CD4-positive, alpha-beta T cell treated with Interleukin-2 at 100 ng/mL for 4 hours (primary cell): ENCODE measurements at regions not wholly inside any gene's neighbourhood (a gene's known extent, or its start where the extent isn't known, plus 50 kb on each side); places are given as distances from the start of the nearest gene placed in this dataset.
"Not testable (repeated sequence)": the region's sequence is repeated elsewhere in the genome, so short reads cannot be mapped to it uniquely, and the experiment has no call there.

ENCODE experiments used
- DNase-seq: peaks from one replicate; pipeline ENCODE4 v3.0.0-alpha.2; 2020; ENCODE audit warnings: low spot score

GRCh38 chr15:59896663-59897074 lies 107.4 kb upstream of the FOXB1 start:
- DNase-seq: no peak

DNA sequence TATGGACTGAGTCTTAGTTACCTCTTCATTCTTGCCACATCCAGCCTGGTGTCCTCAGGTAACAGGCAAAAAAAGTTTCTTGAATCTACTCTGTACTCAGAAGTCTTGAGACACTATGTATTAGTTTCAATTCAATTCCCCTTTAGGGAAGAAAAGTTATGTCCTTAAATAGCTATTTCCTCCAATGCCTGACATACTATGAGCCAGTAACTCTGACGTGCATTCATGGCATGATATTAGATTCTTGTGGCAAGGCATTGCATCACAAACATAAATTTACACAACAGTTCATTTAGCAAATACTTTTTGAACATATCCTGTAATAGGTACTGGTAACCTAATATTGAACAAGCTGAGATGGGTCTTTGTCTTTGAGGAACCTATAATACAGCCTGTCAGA lies 109.3 kb upstream of the FOXB1 start:
- no peak for DNase-seq

DNA sequence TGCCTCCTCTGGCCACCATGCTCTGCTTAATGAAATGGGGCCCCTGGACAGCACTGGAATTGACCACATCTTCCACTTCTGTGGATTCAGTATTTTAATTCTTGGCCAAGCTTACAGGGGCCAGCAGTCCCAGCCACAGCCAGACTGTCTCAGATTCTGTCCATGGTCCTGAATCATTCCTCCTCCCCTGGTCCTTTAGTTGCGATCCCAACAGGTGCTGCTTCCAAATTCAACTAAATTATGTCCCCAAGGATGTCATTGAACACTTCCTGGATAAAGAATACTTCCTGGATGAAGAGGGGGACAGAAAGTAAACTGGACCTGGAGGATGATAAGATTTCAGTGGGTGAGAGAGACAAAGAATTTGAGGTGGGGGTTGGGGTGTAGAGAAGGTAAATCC lies 111.1 kb upstream of the FOXB1 start:
- no peak for DNase-seq

- not testable (repeated sequence) for DNase-seq
These were observed 116.2 kb upstream of the FOXB1 start for GRCh38 chr15:59887870-59888269.

DNA sequence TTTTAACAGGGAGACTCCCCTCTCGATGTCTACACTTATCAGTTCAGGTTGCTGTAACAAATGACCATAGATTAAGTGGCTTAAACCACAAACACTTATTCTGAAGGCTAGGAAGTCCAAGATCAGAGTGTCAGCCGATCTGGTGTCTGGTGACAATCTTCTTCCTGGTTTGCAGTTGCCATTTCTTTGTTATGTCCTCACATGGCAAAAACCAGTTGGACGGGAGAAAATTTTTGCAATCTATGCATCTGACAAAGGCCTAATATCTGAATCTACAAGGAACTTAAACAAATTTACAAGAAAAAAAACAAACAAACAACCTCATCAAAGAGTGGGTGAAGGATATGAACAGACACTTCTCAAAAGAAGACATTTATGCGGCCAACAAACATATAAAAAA lies 116.9 kb upstream of the FOXB1 start:
- no peak for DNase-seq

GRCh38 chr15:59886441-59886840 lies 117.7 kb upstream of the FOXB1 start:
- no peak for DNase-seq

GRCh38 chr15:59885832-59886231 lies 118.3 kb upstream of the FOXB1 start:
- DNase-seq: no peak

GRCh38 chr15:59879506-59880265 lies 124.4 kb upstream of the FOXB1 start:
- no peak for DNase-seq

GRCh38 chr15:59876140-59876539 lies 128.0 kb upstream of the FOXB1 start:
- no peak for DNase-seq

DNA sequence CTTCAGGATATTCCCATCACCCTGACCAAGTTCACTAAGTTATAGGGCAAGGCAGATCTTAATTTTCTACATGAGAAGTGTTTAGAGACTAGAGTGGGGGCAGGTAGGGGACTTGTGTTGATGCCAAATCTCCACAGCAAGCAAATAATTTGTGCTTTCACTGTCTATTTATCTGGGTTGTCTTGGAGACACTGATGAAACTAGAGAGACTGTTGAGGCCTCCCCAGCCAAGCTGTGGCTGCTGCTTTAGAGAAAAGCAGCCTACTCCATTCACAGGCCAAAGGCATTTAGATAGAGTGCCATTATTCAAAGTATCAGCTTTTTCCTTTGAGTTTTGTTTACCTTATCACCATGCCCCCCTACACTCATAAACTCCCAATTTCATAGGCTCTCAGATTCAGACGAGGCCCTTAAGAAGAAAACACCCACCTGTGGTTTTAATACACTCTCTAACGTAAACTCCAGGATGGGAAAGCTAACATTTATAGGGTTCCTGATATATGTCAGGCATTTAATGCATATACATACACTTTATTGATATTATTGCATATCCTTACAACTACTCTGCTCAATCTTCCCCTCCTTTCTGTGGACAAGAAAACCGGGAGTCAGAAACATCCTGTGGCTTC lies 130.4 kb upstream of the FOXB1 start:
- DNase-seq: no peak

- no peak for DNase-seq
These were observed 136.8 kb upstream of the FOXB1 start for GRCh38 chr15:59867086-59867855.

GRCh38 chr15:59866642-59867041 lies 137.5 kb upstream of the FOXB1 start:
- DNase-seq: no peak

GRCh38 chr15:59862191-59863155 lies 141.6 kb upstream of the FOXB1 start:
- DNase-seq: no peak

- DNase-seq: no peak
These were observed 156.1 kb upstream of the FOXB1 start for GRCh38 chr15:59847968-59848367.

DNA sequence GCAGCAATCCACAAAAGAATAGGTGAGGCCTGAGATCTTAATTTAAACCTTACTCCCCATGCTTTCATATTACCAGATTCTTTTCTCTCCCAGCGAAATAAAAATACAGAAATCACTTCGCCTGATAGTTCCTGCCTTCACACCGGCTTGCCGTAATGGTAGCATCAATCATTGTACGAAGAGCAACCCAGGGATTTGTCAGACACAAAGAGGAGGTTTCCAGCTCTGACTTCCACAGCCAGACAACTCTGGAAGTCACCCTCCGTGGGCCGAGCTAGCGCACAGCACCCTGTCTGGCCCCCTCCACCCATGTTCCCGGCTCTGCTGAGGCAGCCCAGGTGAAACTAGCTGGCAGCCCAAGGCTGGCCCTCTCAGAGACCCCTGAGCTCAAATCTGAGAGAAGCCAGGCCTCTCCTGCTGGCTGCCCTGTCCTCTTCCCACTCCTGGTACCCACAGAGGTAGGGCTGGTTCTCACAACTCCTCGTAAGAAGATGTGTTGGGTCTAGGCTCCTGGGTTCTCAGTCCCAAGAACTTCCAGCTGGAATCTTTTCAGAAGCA lies 156.9 kb upstream of the BNIP2 start:
- no peak for DNase-seq

GRCh38 chr15:59843609-59844008 lies 154.5 kb upstream of the BNIP2 start:
- DNase-seq: no peak

DNA sequence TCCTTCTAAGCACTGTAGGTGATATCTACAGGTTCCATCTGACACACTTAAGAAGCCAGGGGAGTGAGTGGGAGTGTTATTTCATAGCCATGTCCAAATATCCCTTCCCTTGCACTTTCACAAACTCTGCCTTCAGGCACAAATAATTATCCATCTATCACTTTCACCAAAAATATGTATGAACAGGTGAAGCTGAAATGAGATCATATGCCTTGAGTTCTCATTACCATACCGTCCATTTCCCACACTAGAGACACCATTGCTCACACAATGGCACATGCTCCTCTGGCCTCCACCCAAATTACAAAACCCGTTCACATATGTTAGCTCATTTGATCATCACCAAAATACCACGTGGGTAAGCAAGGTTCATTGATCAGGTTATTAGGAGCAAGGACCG lies 151.9 kb upstream of the BNIP2 start:
- no peak for DNase-seq

- DNase-seq: no peak
These were observed 150.8 kb upstream of the BNIP2 start for GRCh38 chr15:59839906-59840305.

- DNase-seq: no peak
These were observed 149.8 kb upstream of the BNIP2 start for GRCh38 chr15:59838900-59839299.

DNA sequence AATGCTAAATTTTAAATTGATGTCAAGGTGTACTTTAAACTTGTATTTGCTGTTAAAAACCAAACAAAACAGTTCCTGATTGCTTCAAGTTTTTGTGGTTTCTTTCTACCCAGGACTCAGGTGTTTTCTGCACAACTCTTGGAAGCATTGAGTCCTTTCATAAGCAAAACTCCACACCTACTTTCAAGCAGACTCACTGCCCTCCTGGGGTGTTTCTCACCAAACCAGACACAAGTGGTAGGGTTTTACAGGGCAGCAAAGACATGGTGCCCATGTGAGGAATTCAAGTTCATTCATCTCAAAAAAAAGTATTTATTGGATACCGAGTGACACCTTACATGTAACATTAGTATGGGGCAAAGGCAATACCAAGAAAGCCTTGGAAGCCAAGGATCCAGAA lies 146.7 kb upstream of the BNIP2 start:
- no peak for DNase-seq

DNA sequence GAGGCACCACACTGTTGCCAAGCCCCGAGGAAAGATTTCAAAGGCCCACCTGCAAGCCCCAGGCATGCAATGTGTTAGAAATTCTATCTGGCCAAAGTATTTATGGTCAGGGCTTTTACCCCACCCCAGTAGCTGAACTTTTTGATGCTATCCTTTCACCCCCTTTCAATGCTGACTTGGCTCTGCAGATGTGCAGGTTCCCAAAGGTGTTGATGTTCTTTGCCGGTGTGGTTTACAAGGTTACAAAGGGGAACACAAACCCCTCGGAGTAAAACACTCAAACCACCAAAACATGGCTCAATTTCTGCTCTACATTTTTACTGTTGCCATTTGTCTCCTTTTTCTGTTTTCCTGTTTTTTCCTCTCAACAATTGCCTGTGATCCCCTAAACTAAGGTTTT lies 145.4 kb upstream of the BNIP2 start:
- no peak for DNase-seq

GRCh38 chr15:59833366-59833765 lies 144.2 kb upstream of the BNIP2 start:
- DNase-seq: no peak
